GM13977 (cell line): ENCODE measurements at regions not wholly inside any gene's neighbourhood (a gene's known extent, or its start where the extent isn't known, plus 50 kb on each side); places are given as distances from the start of the nearest gene placed in this dataset.

ENCODE experiments used
- DNase-seq: peaks from one replicate; pipeline ENCODE4 v3.0.0; 2012; ENCODE audit warnings: low spot score
- in situ Hi-C: fragments of 300-500 bp; cut with MboI; formaldehyde crosslinking; loops from one replicate; pipeline ENCODE4 v1.12.0; 2022; ENCODE audit warnings: low sequenced_read_pairs, low pct_unique_long_range_greater_than_20kb, mixed read lengths, inconsistent platforms; ENCODE audit not compliant: unreplicated experiment
- TF ChIP-seq, protein P1 (sequence below): IDR thresholded peaks from 2 replicates; pipeline ENCODE4 v1.5.1; 2012; ENCODE audit warnings: mild to moderate bottlenecking, control low read depth; ENCODE audit not compliant: insufficient read depth; ENCODE audit errors: extremely low read depth, missing control alignments

DNA sequence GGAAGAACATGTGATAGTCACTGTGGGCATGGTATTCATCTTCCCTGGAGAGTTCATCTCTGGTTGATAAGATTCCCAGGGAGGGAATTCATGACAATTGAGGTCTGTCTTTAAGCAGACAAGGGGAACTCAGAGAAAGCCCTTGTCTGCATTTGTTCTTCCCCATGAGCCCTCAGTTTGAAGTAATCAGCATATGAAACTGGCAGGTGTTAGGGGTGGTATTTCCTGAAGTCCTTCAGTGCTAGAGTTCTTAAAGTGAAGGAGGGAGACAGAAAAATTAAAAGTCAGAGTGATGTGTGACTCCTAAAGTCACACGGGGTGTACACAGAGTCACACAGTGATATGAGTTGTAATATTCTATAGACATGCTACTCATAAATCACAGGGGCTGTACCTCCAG is 60.6 kb upstream of the SYK start:
- no peak for DNase-seq
- in situ Hi-C loops = no loop called here
- TF ChIP-seq, protein P1, sequence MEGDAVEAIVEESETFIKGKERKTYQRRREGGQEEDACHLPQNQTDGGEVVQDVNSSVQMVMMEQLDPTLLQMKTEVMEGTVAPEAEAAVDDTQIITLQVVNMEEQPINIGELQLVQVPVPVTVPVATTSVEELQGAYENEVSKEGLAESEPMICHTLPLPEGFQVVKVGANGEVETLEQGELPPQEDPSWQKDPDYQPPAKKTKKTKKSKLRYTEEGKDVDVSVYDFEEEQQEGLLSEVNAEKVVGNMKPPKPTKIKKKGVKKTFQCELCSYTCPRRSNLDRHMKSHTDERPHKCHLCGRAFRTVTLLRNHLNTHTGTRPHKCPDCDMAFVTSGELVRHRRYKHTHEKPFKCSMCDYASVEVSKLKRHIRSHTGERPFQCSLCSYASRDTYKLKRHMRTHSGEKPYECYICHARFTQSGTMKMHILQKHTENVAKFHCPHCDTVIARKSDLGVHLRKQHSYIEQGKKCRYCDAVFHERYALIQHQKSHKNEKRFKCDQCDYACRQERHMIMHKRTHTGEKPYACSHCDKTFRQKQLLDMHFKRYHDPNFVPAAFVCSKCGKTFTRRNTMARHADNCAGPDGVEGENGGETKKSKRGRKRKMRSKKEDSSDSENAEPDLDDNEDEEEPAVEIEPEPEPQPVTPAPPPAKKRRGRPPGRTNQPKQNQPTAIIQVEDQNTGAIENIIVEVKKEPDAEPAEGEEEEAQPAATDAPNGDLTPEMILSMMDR = no peak

DNA sequence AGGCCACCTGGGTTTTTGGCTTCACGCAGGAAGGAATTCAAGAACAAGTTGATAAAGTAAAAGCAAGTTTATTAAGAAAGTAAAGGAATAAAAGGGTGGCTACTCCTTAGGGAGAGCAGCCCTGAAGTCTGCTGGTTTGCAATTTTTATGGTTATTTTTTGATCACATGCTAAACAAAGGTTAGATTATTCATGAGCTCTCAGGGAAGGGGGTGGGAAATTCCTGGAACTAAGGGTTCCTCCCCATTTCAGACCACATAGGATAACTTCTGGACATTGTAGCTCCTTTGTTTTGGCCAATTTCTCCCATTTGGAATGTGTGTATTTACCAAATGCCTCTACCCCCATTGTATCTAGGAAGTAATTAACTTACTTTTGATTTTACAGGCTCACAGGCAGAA is 63.9 kb upstream of the SYK start:
- in situ Hi-C loops = no loop called here

DNA sequence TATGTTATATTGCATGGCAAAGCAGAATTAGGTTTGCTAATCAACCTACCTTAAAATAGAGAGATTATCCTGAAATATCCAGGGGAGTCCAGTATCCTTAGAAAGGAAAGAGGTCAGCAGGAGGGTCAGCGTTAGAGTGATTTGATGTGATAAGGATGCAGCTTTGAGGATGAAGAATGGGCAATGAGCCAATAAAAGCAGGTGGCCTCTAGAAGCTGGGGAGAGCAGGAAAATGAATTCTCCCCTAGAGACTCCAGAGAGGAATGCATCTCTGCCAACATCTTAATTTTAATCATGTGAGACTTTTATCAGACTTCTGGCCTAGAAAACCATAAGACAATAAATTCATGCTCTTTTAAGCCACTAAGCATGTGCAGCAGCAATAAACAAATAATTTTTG is 65.7 kb upstream of the SYK start:
- TF ChIP-seq, protein P1 = no peak
- in situ Hi-C loops = no loop called here
- no peak for DNase-seq

More for the DNA sequence above, 63.9 kb upstream of the SYK start:
- TF ChIP-seq, protein P1 = no peak
- no peak for DNase-seq

DNA sequence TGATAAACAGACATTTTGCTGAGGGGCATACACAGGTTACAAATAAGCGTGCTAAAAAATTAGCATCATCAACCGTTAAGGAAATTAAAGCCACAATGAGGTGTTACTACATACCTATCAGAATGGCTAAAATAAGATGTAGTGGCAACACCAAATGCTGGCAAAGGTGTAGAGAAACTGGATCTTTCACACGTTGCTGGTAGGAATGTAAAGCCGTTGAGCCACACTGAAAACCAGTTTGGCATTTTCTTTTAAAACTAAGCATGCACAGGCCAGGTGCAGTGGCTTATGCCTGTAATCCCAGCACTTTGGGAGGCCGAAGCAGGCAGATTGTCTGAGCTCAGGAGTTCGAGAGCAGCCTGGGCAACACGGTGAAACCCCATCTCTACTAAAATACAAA is 67.0 kb upstream of the SYK start:
- in situ Hi-C loops = no loop called here
- TF ChIP-seq, protein P1 = no peak
- DNase-seq = no peak

DNA sequence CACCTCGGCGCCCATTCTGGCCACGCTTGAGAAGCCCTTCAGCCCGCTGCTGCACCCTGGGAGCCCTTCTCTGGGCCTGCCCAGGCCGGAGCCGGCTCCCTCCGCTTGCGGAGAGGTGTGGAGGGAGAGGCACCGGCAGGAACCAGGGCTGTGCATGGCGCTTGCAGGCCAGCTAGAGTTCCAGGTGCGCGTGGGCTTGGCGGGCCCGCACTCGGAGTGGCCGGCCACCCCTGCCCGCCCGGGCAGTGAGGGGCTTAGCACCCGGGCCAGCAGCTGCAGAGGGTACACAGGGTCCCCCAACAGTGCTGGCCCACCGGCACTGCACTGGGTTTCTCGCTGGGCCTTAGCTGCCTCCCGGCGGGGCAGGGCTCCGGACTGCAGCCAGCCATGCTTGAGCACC is 72.3 kb upstream of the SYK start:
- in situ Hi-C loops = no loop called here
- TF ChIP-seq, protein P1 = no peak
- DNase-seq = no peak

DNA sequence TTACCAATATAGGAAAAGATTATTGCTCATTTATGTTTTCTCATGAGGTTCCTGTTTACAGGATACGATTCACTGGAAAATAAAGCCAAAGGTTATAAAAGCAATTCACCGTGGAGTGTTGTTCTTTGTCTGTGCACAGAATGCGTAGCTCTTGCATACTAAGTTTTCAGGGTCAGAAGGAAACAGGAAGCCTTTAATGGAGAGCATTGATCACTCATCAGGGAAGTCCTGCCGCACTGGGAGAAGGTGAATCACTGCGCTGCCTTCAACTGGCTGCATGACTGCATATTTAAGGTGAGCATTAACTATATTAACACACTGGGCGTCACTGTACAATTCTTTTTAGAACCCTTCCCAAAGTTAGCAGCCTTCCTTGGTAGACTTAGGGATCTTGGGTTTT is 74.1 kb upstream of the SYK start:
- in situ Hi-C loops = no loop called here
- no peak for DNase-seq
- TF ChIP-seq, protein P1 = no peak

DNA sequence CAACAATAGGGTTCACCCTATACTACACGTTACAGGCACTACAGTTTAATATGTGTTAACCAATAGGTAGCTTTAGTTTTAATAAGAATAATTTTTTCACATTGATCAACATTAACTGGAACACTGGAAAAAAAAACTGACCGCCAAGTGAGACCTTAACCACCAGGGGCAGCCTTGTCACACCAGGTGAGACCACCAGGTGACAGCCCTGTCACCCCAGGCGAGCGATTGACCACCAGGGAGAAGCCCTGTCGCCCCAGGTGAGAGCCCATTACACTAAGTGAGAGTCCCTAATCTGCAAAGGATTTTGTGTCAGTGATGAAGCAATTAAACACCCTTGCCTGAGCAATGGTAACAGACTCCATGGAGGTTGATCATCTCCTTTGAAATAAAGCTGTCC is 75.4 kb upstream of the SYK start:
- in situ Hi-C loops = no loop called here
- TF ChIP-seq, protein P1 = peak; percentile 25
- no peak for DNase-seq
